ENCODE measurements at regions not wholly inside any gene's neighbourhood (a gene's known extent, or its start where the extent isn't known, plus 50 kb on each side); places are given as distances from the start of the nearest gene placed in this dataset.

DNA sequence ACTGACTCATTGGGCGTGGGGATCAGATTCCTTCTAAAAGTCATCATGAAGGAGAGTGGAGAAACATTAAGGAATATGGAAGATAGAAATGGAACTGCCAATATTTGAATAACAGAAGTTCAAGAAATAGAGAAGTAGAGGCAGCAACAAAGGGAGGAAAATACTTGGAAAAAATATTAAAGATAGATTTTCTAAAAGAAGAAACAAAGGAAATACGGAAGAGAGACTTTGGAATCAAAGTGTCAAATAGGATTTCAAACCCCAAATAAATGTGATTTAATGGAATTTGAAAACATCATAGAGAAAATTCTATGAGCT is 605.1 kb upstream of the KLF4 start:
- H3K36me3 ChIP-seq (replicated peaks; ENCODE audit: insufficient read depth, low read depth): no peaks in the 10 kb centered on the region
- H2AFZ ChIP-seq: no peak overlapping the region
- H3K4me2 ChIP-seq: no peak overlapping the region
- H3K4me1 ChIP-seq (ENCODE audit: insufficient read depth): no peaks in the 10 kb centered on the region
- no peak for TF ChIP-seq EZH2 (IDR thresholded peaks at IDR 0.05; ENCODE audit: borderline replicate concordance)
- no peak overlapping the region for H3K4me3 ChIP-seq
- H3K27ac ChIP-seq: peak overlapping the region; percentile 7
- DNase-seq (ENCODE audit: low spot score): no peak
- no peaks in the 10 kb centered on the region for H3K9me2 ChIP-seq (replicated peaks; ENCODE audit: insufficient read depth)
- H4K20me1 ChIP-seq (ENCODE audit: insufficient read depth, poor library complexity, severe bottlenecking): no peaks in the 10 kb centered on the region
- WGBS (ENCODE audit: low lambda C conversion rate, missing lambda C conversion rate): 88% methylated on average over 2 of the region's 2 CpGs
- H3K27me3 ChIP-seq: no peaks in the 10 kb centered on the region
- H3K9me3 ChIP-seq (ENCODE audit: low read depth): no peaks in the 10 kb centered on the region
- H3K79me2 ChIP-seq: no peaks in the 10 kb centered on the region

- H3K9me2 ChIP-seq (replicated peaks; ENCODE audit: insufficient read depth): no peaks in the 10 kb centered on the region
- no peaks in the 10 kb centered on the region for H3K4me1 ChIP-seq (ENCODE audit: insufficient read depth)
- no peaks in the 10 kb centered on the region for H3K9me3 ChIP-seq (ENCODE audit: low read depth)
- H3K79me2 ChIP-seq: no peaks in the 10 kb centered on the region
- WGBS (ENCODE audit: low lambda C conversion rate, missing lambda C conversion rate): 78% methylated on average over 1 of the region's 1 CpG
- H4K20me1 ChIP-seq (ENCODE audit: insufficient read depth, poor library complexity, severe bottlenecking): no peaks in the 10 kb centered on the region
- H3K36me3 ChIP-seq (replicated peaks; ENCODE audit: insufficient read depth, low read depth): no peaks in the 10 kb centered on the region
- DNase-seq (ENCODE audit: low spot score): peak; percentile 66
- peak overlapping the region; percentile 62 for H3K27ac ChIP-seq
- no peak overlapping the region for H3K4me2 ChIP-seq
- no peak overlapping the region for H2AFZ ChIP-seq
- TF ChIP-seq EZH2 (IDR thresholded peaks at IDR 0.05; ENCODE audit: borderline replicate concordance): no peak
- TF ChIP-seq, protein P1, sequence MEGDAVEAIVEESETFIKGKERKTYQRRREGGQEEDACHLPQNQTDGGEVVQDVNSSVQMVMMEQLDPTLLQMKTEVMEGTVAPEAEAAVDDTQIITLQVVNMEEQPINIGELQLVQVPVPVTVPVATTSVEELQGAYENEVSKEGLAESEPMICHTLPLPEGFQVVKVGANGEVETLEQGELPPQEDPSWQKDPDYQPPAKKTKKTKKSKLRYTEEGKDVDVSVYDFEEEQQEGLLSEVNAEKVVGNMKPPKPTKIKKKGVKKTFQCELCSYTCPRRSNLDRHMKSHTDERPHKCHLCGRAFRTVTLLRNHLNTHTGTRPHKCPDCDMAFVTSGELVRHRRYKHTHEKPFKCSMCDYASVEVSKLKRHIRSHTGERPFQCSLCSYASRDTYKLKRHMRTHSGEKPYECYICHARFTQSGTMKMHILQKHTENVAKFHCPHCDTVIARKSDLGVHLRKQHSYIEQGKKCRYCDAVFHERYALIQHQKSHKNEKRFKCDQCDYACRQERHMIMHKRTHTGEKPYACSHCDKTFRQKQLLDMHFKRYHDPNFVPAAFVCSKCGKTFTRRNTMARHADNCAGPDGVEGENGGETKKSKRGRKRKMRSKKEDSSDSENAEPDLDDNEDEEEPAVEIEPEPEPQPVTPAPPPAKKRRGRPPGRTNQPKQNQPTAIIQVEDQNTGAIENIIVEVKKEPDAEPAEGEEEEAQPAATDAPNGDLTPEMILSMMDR (IDR thresholded peaks at IDR 0.05; ENCODE audit: poor library complexity): no peak
- TF ChIP-seq EZH2phosphoT487 (IDR thresholded peaks at IDR 0.05; ENCODE audit: low read depth, severe bottlenecking, unreplicated experiment): no peak
- H3K4me3 ChIP-seq: no peak overlapping the region
- no peaks in the 10 kb centered on the region for H3K27me3 ChIP-seq
Observed at GRCh38 chr9:108093773-108094675, 604.5 kb upstream of the KLF4 start.

GRCh38 chr9:108088916-108089315 is 599.3 kb upstream of the KLF4 start:
- TF ChIP-seq, protein P1 (IDR thresholded peaks at IDR 0.05; ENCODE audit: poor library complexity): no peak
- no peak for TF ChIP-seq EZH2phosphoT487 (IDR thresholded peaks at IDR 0.05; ENCODE audit: low read depth, severe bottlenecking, unreplicated experiment)
- no peak for TF ChIP-seq EZH2 (IDR thresholded peaks at IDR 0.05; ENCODE audit: borderline replicate concordance)
- no peaks in the 10 kb centered on the region for H3K36me3 ChIP-seq (replicated peaks; ENCODE audit: insufficient read depth, low read depth)
- no peak overlapping the region for H2AFZ ChIP-seq
- H3K4me1 ChIP-seq (ENCODE audit: insufficient read depth): no peaks in the 10 kb centered on the region
- DNase-seq (ENCODE audit: low spot score): no peak
- no peaks in the 10 kb centered on the region for H3K9me3 ChIP-seq (ENCODE audit: low read depth)
- H3K4me3 ChIP-seq: no peak overlapping the region
- H3K27me3 ChIP-seq: no peaks in the 10 kb centered on the region
- WGBS (ENCODE audit: low lambda C conversion rate, missing lambda C conversion rate): 91% methylated on average over 3 of the region's 3 CpGs
- no peak overlapping the region for H3K4me2 ChIP-seq
- H3K9me2 ChIP-seq (replicated peaks; ENCODE audit: insufficient read depth): no peaks in the 10 kb centered on the region
- H3K79me2 ChIP-seq: no peaks in the 10 kb centered on the region
- H3K27ac ChIP-seq: no peak overlapping the region
- H4K20me1 ChIP-seq (ENCODE audit: insufficient read depth, poor library complexity, severe bottlenecking): no peaks in the 10 kb centered on the region

GRCh38 chr9:108087781-108088180 is 598.2 kb upstream of the KLF4 start:
- H3K4me3 ChIP-seq: no peak overlapping the region
- 91% methylated on average over 5 of the region's 5 CpGs for WGBS (ENCODE audit: low lambda C conversion rate, missing lambda C conversion rate)
- H3K9me2 ChIP-seq (replicated peaks; ENCODE audit: insufficient read depth): no peaks in the 10 kb centered on the region
- no peak for DNase-seq (ENCODE audit: low spot score)
- no peak overlapping the region for H3K4me2 ChIP-seq
- no peaks in the 10 kb centered on the region for H3K9me3 ChIP-seq (ENCODE audit: low read depth)
- no peak overlapping the region for H2AFZ ChIP-seq
- no peaks in the 10 kb centered on the region for H3K27me3 ChIP-seq
- no peaks in the 10 kb centered on the region for H3K79me2 ChIP-seq
- no peak overlapping the region for H3K27ac ChIP-seq
- no peaks in the 10 kb centered on the region for H3K4me1 ChIP-seq (ENCODE audit: insufficient read depth)
- H4K20me1 ChIP-seq (ENCODE audit: insufficient read depth, poor library complexity, severe bottlenecking): no peaks in the 10 kb centered on the region
- no peak for TF ChIP-seq EZH2phosphoT487 (IDR thresholded peaks at IDR 0.05; ENCODE audit: low read depth, severe bottlenecking, unreplicated experiment)
- no peak for TF ChIP-seq EZH2 (IDR thresholded peaks at IDR 0.05; ENCODE audit: borderline replicate concordance)
- TF ChIP-seq, protein P1 (IDR thresholded peaks at IDR 0.05; ENCODE audit: poor library complexity): no peak
- H3K36me3 ChIP-seq (replicated peaks; ENCODE audit: insufficient read depth, low read depth): no peaks in the 10 kb centered on the region
